K562 (cell line): ENCODE measurements at regions not wholly inside any gene's neighbourhood (a gene's known extent, or its start where the extent isn't known, plus 50 kb on each side); places are given as distances from the start of the nearest gene placed in this dataset.

Experiments
- ATAC-seq: fragments of 200-7000 bp; cut with Tn5 transposase; 3 replicates; pipeline ENCODE4 v1.9.1; 2020; ENCODE audit warnings: moderate library complexity
- BruUV-seq: library from RNA; stranded (reverse); fragments of 400-500 nt; replicated peaks from 2 replicates; lab custom pipeline; 2021; lab: Mats Ljungman, UMichigan
- CTCF ChIA-PET: fragments of 300-600 bp; formaldehyde crosslinking; extraction: SDS; loops from one replicate; lab custom pipeline; 2021; ENCODE audit warnings: low intra/inter-chr PET ratio; lab: Yijun Ruan, JAX
- POLR2A ChIA-PET: fragments of 300-600, 350-650 bp; sonication (Branson Sonifier 250); formaldehyde crosslinking; extraction: SDS; loops from one replicate; lab custom pipeline; 2021; ENCODE audit warnings: antibody characterized with exemption, inconsistent platforms; lab: Yijun Ruan, JAX
- DNase-seq, 4 experiments: peaks; one replicate each; pipeline versions ENCODE4 v3.0.0 to v3.0.0-alpha.2; 2011 to 2018; ENCODE audit warnings: low spot score in 3 of 4, mixed read lengths in 3 of 4; ENCODE audit errors: extremely low read depth in 1 of 4
- FAIRE-seq: peaks from 2 replicates; lab custom pipeline; 2011; peaks lifted over from hg19 to GRCh38; lab: Jason Lieb, UNC
- H2AFZ ChIP-seq: 2 replicates; pipeline ENCODE4 v1.6.0; 2011; ENCODE audit warnings: low read depth, low read length, control low read depth, inconsistent platforms
- H3K27ac ChIP-seq: fragments of 200-600 bp; 3 replicates; pipeline ENCODE4 v1.8.0; 2011; ENCODE audit warnings: low read depth, mild to moderate bottlenecking, control low read depth, inconsistent platforms, low read length, moderate library complexity, mixed read lengths; ENCODE audit errors: extremely low read depth
- H3K27me3 ChIP-seq, 2 experiments: fragments of 300-600 bp in 1 of 2; 2 replicates in 1 of 2; 3 replicates in 1 of 2; pipeline versions ENCODE4 v1.6.0 to v1.8.0; 2011; ENCODE audit warnings: inconsistent platforms in 2 of 2, low read length in 2 of 2, mild to moderate bottlenecking in 1 of 2, mixed read lengths in 1 of 2, moderate library complexity in 1 of 2; ENCODE audit not compliant: control insufficient read depth in 2 of 2, insufficient read depth in 2 of 2
- H3K36me3 ChIP-seq: fragments of 300-600 bp; 3 replicates; pipeline ENCODE4 v1.8.0; 2011; ENCODE audit warnings: mild to moderate bottlenecking, low read length, inconsistent platforms; ENCODE audit not compliant: control insufficient read depth, insufficient read depth
- H3K4me1 ChIP-seq, 2 experiments: fragments of 200-600 bp in 1 of 2; replicated peaks in 1 of 2; 2 replicates in 1 of 2; 3 replicates in 1 of 2; pipeline versions ENCODE4 v1.5.1 to v1.8.0; 2011; ENCODE audit warnings: inconsistent platforms in 2 of 2, low read length in 2 of 2, mild to moderate bottlenecking in 1 of 2, mixed read lengths in 1 of 2, moderate library complexity in 1 of 2; ENCODE audit not compliant: control insufficient read depth in 2 of 2, insufficient read depth in 2 of 2
- H3K4me2 ChIP-seq: 2 replicates; pipeline ENCODE4 v1.6.1; 2011; ENCODE audit warnings: low read length, control low read depth, inconsistent platforms, mixed read lengths; ENCODE audit not compliant: insufficient read depth
- H3K4me3 ChIP-seq: fragments of 200-600 bp; sonication (generic), shearing (Covaris generic); 2 replicates; pipeline ENCODE4 v1.5.1; 2016; ENCODE audit warnings: control low read depth, inconsistent platforms
- H3K79me2 ChIP-seq: fragments of 200-600 bp; 3 replicates; pipeline ENCODE4 v1.8.0; 2011; ENCODE audit warnings: low read length, inconsistent platforms; ENCODE audit not compliant: control insufficient read depth, insufficient read depth
- H3K9ac ChIP-seq, 2 experiments: 2 replicates each; pipeline versions ENCODE4 v1.6.0 to v1.6.1; 2011; ENCODE audit warnings: low read depth in 2 of 2, low read length in 2 of 2, control low read depth in 1 of 2, inconsistent platforms in 1 of 2, mild to moderate bottlenecking in 1 of 2, mixed read lengths in 1 of 2; ENCODE audit not compliant: insufficient read depth in 1 of 2
- H3K9me1 ChIP-seq: one replicate; pipeline ENCODE4 v1.6.0; 2011; ENCODE audit warnings: inconsistent platforms, mild to moderate bottlenecking, low read length, moderate library complexity; ENCODE audit not compliant: control insufficient read depth, insufficient read depth
- H3K9me3 ChIP-seq: replicated peaks from 2 replicates; pipeline ENCODE4 v1.5.1; 2011; ENCODE audit warnings: low read depth, low read length, inconsistent platforms; ENCODE audit not compliant: control insufficient read depth, insufficient read depth
- H4K20me1 ChIP-seq: replicated peaks from 2 replicates; pipeline ENCODE4 v1.6.1; 2011; ENCODE audit warnings: low read length, inconsistent platforms, mixed read lengths; ENCODE audit not compliant: control insufficient read depth, insufficient read depth
- MITF ChIP-seq: IDR thresholded peaks from 2 replicates; pipeline ENCODE4 v1.6.1; 2014; ENCODE audit warnings: antibody characterized with exemption
- POLR3G ChIP-seq: IDR thresholded peaks from 2 replicates; pipeline ENCODE4 v1.6.1; 2011; ENCODE audit not compliant: insufficient read length, insufficient replicate concordance; ENCODE audit errors: extremely low read depth
- RCOR1 ChIP-seq, 2 experiments: IDR thresholded peaks; 2 replicates each; pipeline ENCODE4 v1.6.1; 2012; ENCODE audit warnings: low read depth in 2 of 2, low read length in 2 of 2, borderline replicate concordance in 1 of 2, improper control_type of control experiment in 1 of 2
- SAP30 ChIP-seq: fragments of 200-600 bp; sonication (generic); IDR thresholded peaks from 2 replicates; pipeline ENCODE4 v1.6.1; 2012; ENCODE audit warnings: borderline replicate concordance, low read depth, mild to moderate bottlenecking, moderate library complexity, low read length, control low read depth, inconsistent platforms; ENCODE audit not compliant: insufficient read depth, poor library complexity, severe bottlenecking
- SMAD4 ChIP-seq: fragments of 250-450 bp; sonication (Bioruptor Pico); conservative IDR thresholded peaks from 2 replicates; pipeline ENCODE4 v1.8.0; 2021; ENCODE audit warnings: inconsistent platforms, mild to moderate bottlenecking, moderate library complexity
- TBP ChIP-seq: optimal IDR thresholded peaks from 2 replicates; pipeline ENCODE3; 2011; ENCODE audit warnings: low read depth, low read length, improper control_type of control experiment
- ZBTB17 ChIP-seq: fragments of 450-650 bp; formaldehyde crosslinking; IDR thresholded peaks from 2 replicates; pipeline ENCODE4 v1.4.0; 2020; ENCODE audit warnings: mild to moderate bottlenecking
- ZNF77 ChIP-seq: fragments of 250-450 bp; sonication (Bioruptor Pico); IDR thresholded peaks from 2 replicates; pipeline ENCODE4 v1.5.0; 2020
- WGBS: fragments of 100-300 bp; shearing (Covaris generic); methylation state at CpG from one replicate; pipeline ENCODE4 v1.1.6; 2016; ENCODE audit warnings: low coverage, mixed read lengths; ENCODE audit not compliant: insufficient coverage; ENCODE audit errors: missing lambda C conversion rate; 5-methylcytosine and 5-hydroxymethylcytosine counted together
- in situ Hi-C: fragments of 300-500 bp; cut with MboI; formaldehyde crosslinking; loops from 4 replicates; pipeline ENCODE4 v1.15.0; 2018; ENCODE audit warnings: inconsistent platforms, mixed read lengths
- intact Hi-C: fragments of 100-400 bp; cut with micrococcal nuclease; formaldehyde crosslinking; loops from 2 replicates; pipeline ENCODE4 v1.14.2; 2022
- TF ChIP-seq, protein P1 (sequence below): sonication (generic); formaldehyde crosslinking; IDR thresholded peaks from 2 replicates; pipeline ENCODE4 v1.8.0; 2023; ENCODE audit warnings: mild to moderate bottlenecking, missing genetic modification reagents

DNA sequence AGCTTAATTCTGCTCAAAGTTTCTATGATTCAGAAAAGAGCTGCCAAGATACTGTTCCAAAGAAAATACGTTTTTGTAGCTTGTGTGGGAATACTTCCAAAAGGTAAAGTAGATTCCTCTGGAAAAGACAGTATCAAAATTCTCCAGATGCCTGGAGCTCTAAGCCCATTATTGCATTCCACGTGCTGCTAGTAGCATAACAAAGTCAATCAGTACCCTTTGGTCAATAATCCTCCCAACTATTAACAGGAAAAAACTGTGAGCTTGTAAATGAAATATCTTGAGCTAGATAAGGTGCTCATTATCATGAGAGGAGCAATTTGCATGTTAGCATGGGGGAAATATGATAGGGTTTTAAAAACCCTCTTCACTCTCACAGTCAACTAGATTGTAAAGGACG lies 229.5 kb upstream of the TYRP1 start:
- ATAC-seq (no peak), DNase-seq (no peak), FAIRE-seq (no peak)
- no peaks in the 10 kb centered on the region for H3K9me3 ChIP-seq
- 0% methylated on average over 3 of the region's 3 CpGs for WGBS
- H3K9me1 ChIP-seq, result no peaks in the 10 kb centered on the region
- ChIA-PET POLR2A (no interaction called here), CTCF (no interaction called here)
- H3K36me3 ChIP-seq, result no peaks in the 10 kb centered on the region
- no peak overlapping the region for H3K4me3 ChIP-seq
- H2AFZ ChIP-seq, result no peak overlapping the region
- no peaks in the 10 kb centered on the region for H3K4me1 ChIP-seq
- BruUV-seq, result no TSS peak
- H3K4me2 ChIP-seq, result no peak overlapping the region
- intact Hi-C loops, result no loop called here
- in situ Hi-C loops, result no loop called here
- no peak overlapping the region for H3K9ac ChIP-seq
- H3K27ac ChIP-seq, result no peak overlapping the region
- no peaks in the 10 kb centered on the region for H4K20me1 ChIP-seq
- TF ChIP-seq TBP (no peak), POLR3G (no peak), MITF (no peak), RCOR1 (IDR thresholded peaks at IDR 0.05; ENCODE audit: borderline replicate concordance in 1 of 2, low read depth in 2 of 2, low read length in 2 of 2) (no peak), ZNF77 (CRISPR knock-in tag) (no peak), ZBTB17 (CRISPR knock-in tag) (no peak), SMAD4 (CRISPR knock-in tag) (no peak), SAP30 (no peak)
- TF ChIP-seq, protein P1, sequence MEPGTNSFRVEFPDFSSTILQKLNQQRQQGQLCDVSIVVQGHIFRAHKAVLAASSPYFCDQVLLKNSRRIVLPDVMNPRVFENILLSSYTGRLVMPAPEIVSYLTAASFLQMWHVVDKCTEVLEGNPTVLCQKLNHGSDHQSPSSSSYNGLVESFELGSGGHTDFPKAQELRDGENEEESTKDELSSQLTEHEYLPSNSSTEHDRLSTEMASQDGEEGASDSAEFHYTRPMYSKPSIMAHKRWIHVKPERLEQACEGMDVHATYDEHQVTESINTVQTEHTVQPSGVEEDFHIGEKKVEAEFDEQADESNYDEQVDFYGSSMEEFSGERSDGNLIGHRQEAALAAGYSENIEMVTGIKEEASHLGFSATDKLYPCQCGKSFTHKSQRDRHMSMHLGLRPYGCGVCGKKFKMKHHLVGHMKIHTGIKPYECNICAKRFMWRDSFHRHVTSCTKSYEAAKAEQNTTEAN (CRISPR knock-in tag), result no peak
- TF ChIP-seq, all 486 proteins: peak for 0
- Histone ChIP-seq H3K79me2 (no peaks in the 10 kb centered on the region), H3K27me3 (no peaks in the 10 kb centered on the region)
